Liver (tissue), 6 donors: ENCODE measurements at regions not wholly inside any gene's neighbourhood (a gene's known extent, or its start where the extent isn't known, plus 50 kb on each side); places are given as distances from the start of the nearest gene placed in this dataset.
"Not testable (repeated sequence)": the region's sequence is repeated elsewhere in the genome, so short reads cannot be mapped to it uniquely, and the experiment has no call there.

Experiments used
- DNase-seq: peaks from one replicate; pipeline ENCODE4 v3.0.0-alpha.2; 2017; ENCODE audit warnings: low spot score
- H3K27ac ChIP-seq, 2 donors: one replicate each; pipeline ENCODE4 v1.7.0; 2013; ENCODE audit warnings: inconsistent platforms in 2 of 2, low read length in 2 of 2, control low read depth in 1 of 2, low read depth in 1 of 2, mild to moderate bottlenecking in 1 of 2
- H3K27me3 ChIP-seq, 4 donors: one replicate each; pipeline versions ENCODE4 v1.6.1 to v1.7.0; 2013; ENCODE audit warnings: low read length in 3 of 4, inconsistent platforms in 1 of 4, mild to moderate bottlenecking in 1 of 4, moderate library complexity in 1 of 4; ENCODE audit not compliant: control insufficient read depth in 4 of 4, insufficient read depth in 4 of 4
- H3K36me3 ChIP-seq, 4 donors: one replicate each; pipeline versions ENCODE4 v1.6.1 to v1.7.0; 2013; ENCODE audit warnings: low read length in 3 of 4, mild to moderate bottlenecking in 3 of 4, low read depth in 1 of 4, moderate library complexity in 1 of 4; ENCODE audit not compliant: control insufficient read depth in 4 of 4, insufficient read depth in 3 of 4
- H3K4me1 ChIP-seq, 4 donors: one replicate each; pipeline versions ENCODE4 v1.6.1 to v1.7.0; 2013; ENCODE audit warnings: low read length in 3 of 4, mild to moderate bottlenecking in 3 of 4, moderate library complexity in 1 of 4; ENCODE audit not compliant: control insufficient read depth in 4 of 4, insufficient read depth in 4 of 4
- H3K4me3 ChIP-seq, 3 donors: one replicate each; pipeline versions ENCODE4 v1.6.1 to v1.7.0; 2013; ENCODE audit warnings: low read length in 3 of 3, control low read depth in 1 of 3, low read depth in 1 of 3, mild to moderate bottlenecking in 1 of 3
- H3K9ac ChIP-seq, 2 donors: one replicate each; pipeline ENCODE4 v1.7.0; 2013; ENCODE audit warnings: low read length in 2 of 2, mild to moderate bottlenecking in 2 of 2, moderate library complexity in 2 of 2, control low read depth in 1 of 2, low read depth in 1 of 2
- H3K9me3 ChIP-seq, 4 donors: one replicate each; pipeline versions ENCODE4 v1.6.1 to v1.7.0; 2013; ENCODE audit warnings: low read length in 3 of 4; ENCODE audit not compliant: control insufficient read depth in 4 of 4
- WGBS: extraction: QIAGEN DNeasy Blood & Tissue Kit; methylation state at CpG from one replicate; pipeline ENCODE4 v1.1.7; 2013; 5-methylcytosine and 5-hydroxymethylcytosine counted together
- donor health status: healthy.
- donor health status: healthy.
- donor health status: healthy.

DNA sequence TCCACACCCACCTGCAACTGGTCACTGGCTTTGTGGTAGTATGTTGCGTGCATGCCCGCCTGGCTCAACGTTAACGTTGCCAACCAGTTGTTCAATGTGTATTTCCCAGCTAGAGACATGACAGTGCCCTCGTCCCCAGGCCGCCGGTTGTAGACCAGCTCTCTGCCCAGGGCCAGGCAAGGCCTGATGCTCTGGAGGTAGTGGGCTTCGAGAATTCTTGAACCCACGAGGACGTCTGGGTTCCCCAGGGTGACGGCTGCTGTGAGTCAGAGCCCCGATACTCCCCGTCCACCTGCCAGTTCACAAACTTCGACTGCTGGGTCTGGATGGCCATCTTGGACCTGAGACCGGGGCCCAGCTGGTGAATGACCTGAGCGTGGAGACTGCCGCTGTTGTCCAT lies 164.6 kb downstream of the POTEH start:
- not testable (repeated sequence) for H3K27me3 ChIP-seq, H3K4me3 ChIP-seq, H3K36me3 ChIP-seq, H3K4me1 ChIP-seq, H3K27ac ChIP-seq, H3K9ac ChIP-seq, H3K9me3 ChIP-seq
- WGBS: 90% methylated on average over 14 of the region's 17 CpGs
- DNase-seq: peak; percentile 23

DNA sequence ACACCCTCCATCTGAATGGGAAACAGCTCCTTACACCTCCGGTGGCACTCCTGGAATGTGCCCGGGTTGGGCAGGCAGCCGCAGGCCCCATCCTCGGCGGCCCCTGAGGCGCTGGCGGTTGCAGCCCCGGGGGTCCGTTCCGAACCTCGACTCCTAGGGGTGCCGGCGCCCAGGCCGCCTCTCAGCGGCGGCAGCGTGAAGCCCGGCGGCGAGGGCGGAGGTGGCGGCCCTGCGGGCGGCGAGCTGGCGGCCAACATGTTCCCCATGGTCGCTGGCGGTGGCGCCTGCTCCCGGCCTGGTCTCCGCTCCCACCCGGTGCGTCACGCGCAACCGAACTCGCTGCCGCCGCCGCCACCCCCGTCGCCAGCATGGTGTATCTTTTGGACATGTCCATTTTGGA lies 165.2 kb downstream of the POTEH start:
- DNase-seq: not testable (repeated sequence)

GRCh38 chr22:15880926-15881325 lies 191.1 kb downstream of the POTEH start:
- not testable (repeated sequence) for H3K27me3 ChIP-seq, DNase-seq, H3K36me3 ChIP-seq, H3K9me3 ChIP-seq, H3K4me1 ChIP-seq, H3K4me3 ChIP-seq, H3K9ac ChIP-seq, H3K27ac ChIP-seq
- 78% methylated on average over 8 of the region's 11 CpGs for WGBS

More for the DNA sequence above, 165.2 kb downstream of the POTEH start:
- H3K27me3 ChIP-seq, H3K9me3 ChIP-seq, H3K27ac ChIP-seq, H3K4me1 ChIP-seq, H3K36me3 ChIP-seq, H3K4me3 ChIP-seq, H3K9ac ChIP-seq: not testable (repeated sequence)
- 69% methylated on average over 33 of the region's 42 CpGs for WGBS

- not testable (repeated sequence) for H3K4me1 ChIP-seq, H3K9ac ChIP-seq, H3K27ac ChIP-seq, H3K27me3 ChIP-seq, H3K36me3 ChIP-seq, H3K4me3 ChIP-seq, DNase-seq, H3K9me3 ChIP-seq
- 70% methylated on average over 1 of the region's 2 CpGs for WGBS
These were observed 214.5 kb downstream of the POTEH start for GRCh38 chr22:15904326-15904725.

DNA sequence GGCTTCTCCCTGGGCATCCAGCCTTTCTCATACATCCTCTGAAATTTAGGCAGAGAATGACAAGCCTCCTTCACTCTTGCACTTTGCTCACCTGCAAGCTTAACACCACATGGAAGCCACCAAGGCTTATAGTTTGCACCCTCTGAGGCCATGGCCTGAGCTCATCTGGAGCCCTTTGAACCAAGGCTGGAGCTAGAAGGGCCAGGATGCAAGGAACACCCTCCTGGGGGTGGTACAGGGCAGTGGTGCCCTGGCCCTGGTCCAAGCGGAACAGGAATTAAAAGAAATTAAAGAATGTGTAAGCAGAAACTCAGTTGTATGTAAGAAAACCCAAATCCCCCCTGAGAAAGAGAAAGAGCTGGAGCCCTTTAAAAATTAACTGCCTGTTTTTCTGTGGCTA lies 221.9 kb downstream of the POTEH start:
- not testable (repeated sequence) for H3K9me3 ChIP-seq, H3K36me3 ChIP-seq, H3K27me3 ChIP-seq, H3K27ac ChIP-seq, H3K4me3 ChIP-seq, H3K9ac ChIP-seq, H3K4me1 ChIP-seq, DNase-seq
- 73% methylated on average over 1 of the region's 1 CpG for WGBS

DNA sequence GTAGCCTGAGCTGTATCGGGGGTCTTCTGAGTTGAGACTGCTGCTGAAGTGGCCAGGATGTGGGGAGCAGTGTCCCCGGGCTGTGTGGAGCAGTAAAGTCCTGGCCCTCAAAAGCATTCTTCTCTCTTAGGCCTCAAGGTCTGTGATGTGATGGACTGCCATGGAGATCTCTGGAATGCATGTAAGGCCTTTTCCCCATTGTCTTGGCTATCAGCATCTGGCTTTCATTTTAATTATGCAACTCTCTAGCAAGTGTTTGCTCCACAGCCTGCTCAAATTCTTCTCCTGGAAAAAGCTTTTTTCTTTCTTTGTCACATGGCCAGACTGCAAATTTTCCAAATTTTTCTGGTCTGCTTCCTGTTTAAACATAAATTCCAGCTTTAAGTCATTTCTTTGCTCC lies 229.3 kb downstream of the POTEH start:
- not testable (repeated sequence) for H3K4me1 ChIP-seq, H3K27ac ChIP-seq, DNase-seq, H3K4me3 ChIP-seq, H3K9me3 ChIP-seq, H3K9ac ChIP-seq, H3K27me3 ChIP-seq, H3K36me3 ChIP-seq
- WGBS: 61% methylated on average over 2 of the region's 2 CpGs

DNA sequence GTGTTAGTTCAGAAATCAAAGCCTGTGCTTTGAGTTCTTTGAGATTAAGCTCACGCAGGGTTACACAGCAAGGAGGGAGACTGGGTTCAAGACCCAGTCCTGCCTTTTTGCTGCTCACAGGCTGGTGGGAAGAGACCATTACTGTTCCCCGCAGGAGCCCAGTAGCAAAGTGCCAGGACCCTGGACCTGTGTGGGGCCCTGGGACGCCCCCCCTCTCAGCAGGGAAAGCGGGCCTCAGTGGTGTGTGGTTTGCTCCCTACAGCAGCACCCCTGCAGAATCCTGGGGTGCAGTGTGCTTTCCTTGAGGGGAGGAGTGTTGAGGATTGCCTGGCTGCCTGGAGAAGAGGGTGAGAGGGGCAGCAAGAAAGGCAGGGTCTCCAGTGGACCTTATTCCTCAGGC lies 231.1 kb downstream of the POTEH start:
- H3K4me1 ChIP-seq, H3K27ac ChIP-seq, H3K9me3 ChIP-seq, H3K36me3 ChIP-seq, DNase-seq, H3K4me3 ChIP-seq, H3K27me3 ChIP-seq, H3K9ac ChIP-seq: not testable (repeated sequence)
- 76% methylated on average over 4 of the region's 4 CpGs for WGBS

GRCh38 chr22:15922132-15922531 lies 232.3 kb downstream of the POTEH start:
- not testable (repeated sequence) for H3K36me3 ChIP-seq, H3K9ac ChIP-seq, H3K27me3 ChIP-seq, H3K4me3 ChIP-seq, H3K27ac ChIP-seq, H3K4me1 ChIP-seq, H3K9me3 ChIP-seq
- peak; percentile 12 for DNase-seq

DNA sequence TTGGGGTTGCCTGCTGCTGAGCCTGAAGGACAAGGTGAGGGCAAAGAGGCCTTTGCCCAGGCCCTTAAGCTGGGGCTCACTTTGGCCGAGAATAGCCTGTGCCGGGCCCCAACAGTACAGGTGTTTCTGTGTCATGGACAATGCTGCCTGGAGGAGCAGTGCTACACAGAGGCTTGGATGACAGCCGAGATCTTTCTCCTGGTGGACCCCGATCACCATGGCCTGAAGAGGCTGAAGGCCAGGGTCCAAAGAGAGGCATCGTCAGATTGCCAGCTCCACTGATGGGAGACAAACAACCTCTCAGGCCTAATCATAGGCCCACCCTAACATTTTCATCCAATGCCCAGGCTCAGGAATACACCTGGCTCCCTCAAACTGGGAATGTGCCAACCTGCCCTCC lies 232.8 kb downstream of the POTEH start:
- not testable (repeated sequence) for H3K27me3 ChIP-seq, H3K4me1 ChIP-seq, H3K4me3 ChIP-seq, H3K36me3 ChIP-seq, H3K9me3 ChIP-seq, H3K9ac ChIP-seq, H3K27ac ChIP-seq
- 75% methylated on average over 5 of the region's 5 CpGs for WGBS
- peak; percentile 23 for DNase-seq
